K562 (cell line): ENCODE measurements at regions not wholly inside any gene's neighbourhood (a gene's known extent, or its start where the extent isn't known, plus 50 kb on each side); places are given as distances from the start of the nearest gene placed in this dataset.

ENCODE experiments used
- ATAC-seq: fragments of 200-7000 bp; cut with Tn5 transposase; 3 replicates; pipeline ENCODE4 v1.9.1; 2020; ENCODE audit warnings: moderate library complexity
- BruUV-seq: library from RNA; stranded (reverse); fragments of 400-500 nt; replicated peaks from 2 replicates; lab custom pipeline; 2021; lab: Mats Ljungman, UMichigan
- CTCF ChIA-PET: fragments of 300-600 bp; formaldehyde crosslinking; extraction: SDS; loops from one replicate; lab custom pipeline; 2021; ENCODE audit warnings: low intra/inter-chr PET ratio; lab: Yijun Ruan, JAX
- POLR2A ChIA-PET: fragments of 300-600, 350-650 bp; sonication (Branson Sonifier 250); formaldehyde crosslinking; extraction: SDS; loops from one replicate; lab custom pipeline; 2021; ENCODE audit warnings: antibody characterized with exemption, inconsistent platforms; lab: Yijun Ruan, JAX
- DNase-seq, 4 experiments: peaks; one replicate each; pipeline versions ENCODE4 v3.0.0 to v3.0.0-alpha.2; 2011 to 2018; ENCODE audit warnings: low spot score in 3 of 4, mixed read lengths in 3 of 4; ENCODE audit errors: extremely low read depth in 1 of 4
- FAIRE-seq: peaks from 2 replicates; lab custom pipeline; 2011; peaks lifted over from hg19 to GRCh38; lab: Jason Lieb, UNC
- H2AFZ ChIP-seq: 2 replicates; pipeline ENCODE4 v1.6.0; 2011; ENCODE audit warnings: low read depth, low read length, control low read depth, inconsistent platforms
- H3K27ac ChIP-seq: fragments of 200-600 bp; 3 replicates; pipeline ENCODE4 v1.8.0; 2011; ENCODE audit warnings: low read depth, mild to moderate bottlenecking, control low read depth, inconsistent platforms, low read length, moderate library complexity, mixed read lengths; ENCODE audit errors: extremely low read depth
- H3K27me3 ChIP-seq, 2 experiments: fragments of 300-600 bp in 1 of 2; 2 replicates in 1 of 2; 3 replicates in 1 of 2; pipeline versions ENCODE4 v1.6.0 to v1.8.0; 2011; ENCODE audit warnings: inconsistent platforms in 2 of 2, low read length in 2 of 2, mild to moderate bottlenecking in 1 of 2, mixed read lengths in 1 of 2, moderate library complexity in 1 of 2; ENCODE audit not compliant: control insufficient read depth in 2 of 2, insufficient read depth in 2 of 2
- H3K36me3 ChIP-seq: fragments of 300-600 bp; 3 replicates; pipeline ENCODE4 v1.8.0; 2011; ENCODE audit warnings: mild to moderate bottlenecking, low read length, inconsistent platforms; ENCODE audit not compliant: control insufficient read depth, insufficient read depth
- H3K4me1 ChIP-seq, 2 experiments: fragments of 200-600 bp in 1 of 2; replicated peaks in 1 of 2; 2 replicates in 1 of 2; 3 replicates in 1 of 2; pipeline versions ENCODE4 v1.5.1 to v1.8.0; 2011; ENCODE audit warnings: inconsistent platforms in 2 of 2, low read length in 2 of 2, mild to moderate bottlenecking in 1 of 2, mixed read lengths in 1 of 2, moderate library complexity in 1 of 2; ENCODE audit not compliant: control insufficient read depth in 2 of 2, insufficient read depth in 2 of 2
- H3K4me2 ChIP-seq: 2 replicates; pipeline ENCODE4 v1.6.1; 2011; ENCODE audit warnings: low read length, control low read depth, inconsistent platforms, mixed read lengths; ENCODE audit not compliant: insufficient read depth
- H3K4me3 ChIP-seq: fragments of 200-600 bp; sonication (generic), shearing (Covaris generic); 2 replicates; pipeline ENCODE4 v1.5.1; 2016; ENCODE audit warnings: control low read depth, inconsistent platforms
- H3K79me2 ChIP-seq: fragments of 200-600 bp; 3 replicates; pipeline ENCODE4 v1.8.0; 2011; ENCODE audit warnings: low read length, inconsistent platforms; ENCODE audit not compliant: control insufficient read depth, insufficient read depth
- H3K9ac ChIP-seq, 2 experiments: 2 replicates each; pipeline versions ENCODE4 v1.6.0 to v1.6.1; 2011; ENCODE audit warnings: low read depth in 2 of 2, low read length in 2 of 2, control low read depth in 1 of 2, inconsistent platforms in 1 of 2, mild to moderate bottlenecking in 1 of 2, mixed read lengths in 1 of 2; ENCODE audit not compliant: insufficient read depth in 1 of 2
- H3K9me1 ChIP-seq: one replicate; pipeline ENCODE4 v1.6.0; 2011; ENCODE audit warnings: inconsistent platforms, mild to moderate bottlenecking, low read length, moderate library complexity; ENCODE audit not compliant: control insufficient read depth, insufficient read depth
- H3K9me3 ChIP-seq: replicated peaks from 2 replicates; pipeline ENCODE4 v1.5.1; 2011; ENCODE audit warnings: low read depth, low read length, inconsistent platforms; ENCODE audit not compliant: control insufficient read depth, insufficient read depth
- H4K20me1 ChIP-seq: replicated peaks from 2 replicates; pipeline ENCODE4 v1.6.1; 2011; ENCODE audit warnings: low read length, inconsistent platforms, mixed read lengths; ENCODE audit not compliant: control insufficient read depth, insufficient read depth
- ATF7 ChIP-seq: fragments of 450-650 bp; IDR thresholded peaks from 2 replicates; pipeline ENCODE4 v1.7.1; 2014; ENCODE audit warnings: mild to moderate bottlenecking, moderate library complexity
- CREB1 ChIP-seq, 2 experiments: sonication (generic) in 1 of 2; formaldehyde crosslinking in 1 of 2; IDR thresholded peaks; 2 replicates each; pipeline versions ENCODE4 v1.6.1 to v1.8.0; 2012 to 2022; ENCODE audit warnings: inconsistent platforms in 1 of 2, mild to moderate bottlenecking in 1 of 2, missing genetic modification reagents in 1 of 2, moderate library complexity in 1 of 2
- EP300 ChIP-seq: IDR thresholded peaks from 2 replicates; pipeline ENCODE4 v1.6.1; 2012; ENCODE audit warnings: low read length, improper control_type of control experiment
- KAT7 ChIP-seq: sonication (generic); formaldehyde crosslinking; IDR thresholded peaks from 2 replicates; pipeline ENCODE4 v1.8.0; 2022; ENCODE audit warnings: missing genetic modification reagents, mild to moderate bottlenecking, borderline replicate concordance
- KLF13 ChIP-seq: fragments of 450-650 bp; IDR thresholded peaks from 2 replicates; pipeline ENCODE4 v1.6.1; 2016; ENCODE audit warnings: missing genetic modification characterization, low read depth, mild to moderate bottlenecking, missing compliant biosample characterization, moderate library complexity, borderline replicate concordance
- PCBP1 ChIP-seq: fragments of 200-400 bp; formaldehyde crosslinking; IDR thresholded peaks from 2 replicates; pipeline ENCODE4 v1.6.1; 2018; ENCODE audit warnings: mild to moderate bottlenecking, low read depth, low read length; ENCODE audit not compliant: poor library complexity, severe bottlenecking
- WGBS: fragments of 100-300 bp; shearing (Covaris generic); methylation state at CpG from one replicate; pipeline ENCODE4 v1.1.6; 2016; ENCODE audit warnings: low coverage, mixed read lengths; ENCODE audit not compliant: insufficient coverage; ENCODE audit errors: missing lambda C conversion rate; 5-methylcytosine and 5-hydroxymethylcytosine counted together
- in situ Hi-C: fragments of 300-500 bp; cut with MboI; formaldehyde crosslinking; loops from 4 replicates; pipeline ENCODE4 v1.15.0; 2018; ENCODE audit warnings: inconsistent platforms, mixed read lengths
- intact Hi-C: fragments of 100-400 bp; cut with micrococcal nuclease; formaldehyde crosslinking; loops from 2 replicates; pipeline ENCODE4 v1.14.2; 2022
- TF ChIP-seq, protein P1 (sequence below): fragments of 450-650 bp; formaldehyde crosslinking; IDR thresholded peaks from 2 replicates; pipeline ENCODE4 v1.4.0; 2020; ENCODE audit warnings: mild to moderate bottlenecking, mixed read lengths
- TF ChIP-seq, protein P2 (sequence below), 2 experiments: fragments of 450-650 bp; formaldehyde crosslinking in 1 of 2; IDR thresholded peaks; 2 replicates each; pipeline versions ENCODE4 v1.4.0 to v1.6.1; 2014 to 2020; ENCODE audit warnings: mild to moderate bottlenecking in 2 of 2, borderline replicate concordance in 1 of 2, low read depth in 1 of 2
- TF ChIP-seq, protein P3 (sequence below): sonication (generic); formaldehyde crosslinking; IDR thresholded peaks from 2 replicates; pipeline ENCODE4 v1.8.0; 2022; ENCODE audit warnings: missing genetic modification reagents, mild to moderate bottlenecking, moderate library complexity, borderline replicate concordance

DNA sequence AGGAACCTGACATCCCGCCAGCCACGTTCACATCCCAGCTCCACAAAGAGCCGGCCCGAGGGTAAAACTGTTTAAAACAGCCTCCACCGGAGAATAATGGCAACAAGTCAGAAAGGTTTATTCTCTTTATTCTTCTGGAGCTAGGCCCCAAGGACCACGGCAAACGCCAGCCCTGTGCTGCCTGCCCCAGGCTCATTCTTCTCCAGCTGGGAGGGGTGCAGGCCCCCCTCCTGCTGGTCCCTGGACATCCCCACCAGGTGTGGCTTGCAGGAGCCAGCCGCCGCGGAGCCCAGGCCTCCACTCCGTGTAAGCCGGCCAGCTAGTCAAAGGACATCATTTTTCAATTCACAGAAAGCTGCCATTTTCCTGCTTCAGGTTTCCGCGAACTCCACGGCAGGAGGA, 65.8 kb upstream of the SALL3 start (continued):
- TF ChIP-seq CREB1 (IDR thresholded peaks at IDR 0.05) = no peak
- no peak for TF ChIP-seq CREB1 (CRISPR knock-in tag; IDR thresholded peaks at IDR 0.05)
- TF ChIP-seq ATF7 = no peak
- TF ChIP-seq KAT7 = no peak
- TF ChIP-seq KLF13 = no peak

GRCh38 chr18:78914249-78914935, 65.2 kb upstream of the SALL3 start:
- Histone ChIP-seq H3K27me3 (peaks cover 3 to 45% of the 10 kb centered on the region in 2 experiments; a peak in 3 of 5 replicates), H4K20me1 (no peaks in the 10 kb centered on the region), H3K4me1 (no peaks in the 10 kb centered on the region), H3K27ac (no peak overlapping the region), H3K9me3 (no peaks in the 10 kb centered on the region), H3K36me3 (no peaks in the 10 kb centered on the region), H2AFZ (no peak overlapping the region), H3K4me2 (no peak overlapping the region), H3K9me1 (no peaks in the 10 kb centered on the region), H3K9ac (no peak overlapping the region), H3K79me2 (no peaks in the 10 kb centered on the region), H3K4me3 (no peak overlapping the region)
- in situ Hi-C loops (no loop called here), intact Hi-C loops (no loop called here)
- CTCF ChIA-PET = no interaction called here
- ATAC-seq = no peak
- no peak for DNase-seq
- FAIRE-seq = no peak
- WGBS = 1% methylated on average over 29 of the region's 43 CpGs
- no TSS peak for BruUV-seq
- POLR2A ChIA-PET = no interaction called here
- TF ChIP-seq PCBP1 (no peak), EP300 (no peak)
- TF ChIP-seq, protein P1, sequence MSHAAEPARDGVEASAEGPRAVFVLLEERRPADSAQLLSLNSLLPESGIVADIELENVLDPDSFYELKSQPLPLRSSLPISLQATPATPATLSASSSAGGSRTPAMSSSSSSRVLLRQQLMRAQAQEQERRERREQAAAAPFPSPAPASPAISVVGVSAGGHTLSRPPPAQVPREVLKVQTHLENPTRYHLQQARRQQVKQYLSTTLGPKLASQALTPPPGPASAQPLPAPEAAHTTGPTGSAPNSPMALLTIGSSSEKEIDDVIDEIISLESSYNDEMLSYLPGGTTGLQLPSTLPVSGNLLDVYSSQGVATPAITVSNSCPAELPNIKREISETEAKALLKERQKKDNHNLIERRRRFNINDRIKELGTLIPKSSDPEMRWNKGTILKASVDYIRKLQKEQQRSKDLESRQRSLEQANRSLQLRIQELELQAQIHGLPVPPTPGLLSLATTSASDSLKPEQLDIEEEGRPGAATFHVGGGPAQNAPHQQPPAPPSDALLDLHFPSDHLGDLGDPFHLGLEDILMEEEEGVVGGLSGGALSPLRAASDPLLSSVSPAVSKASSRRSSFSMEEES (CRISPR knock-in tag) = no peak
- TF ChIP-seq, protein P2, sequence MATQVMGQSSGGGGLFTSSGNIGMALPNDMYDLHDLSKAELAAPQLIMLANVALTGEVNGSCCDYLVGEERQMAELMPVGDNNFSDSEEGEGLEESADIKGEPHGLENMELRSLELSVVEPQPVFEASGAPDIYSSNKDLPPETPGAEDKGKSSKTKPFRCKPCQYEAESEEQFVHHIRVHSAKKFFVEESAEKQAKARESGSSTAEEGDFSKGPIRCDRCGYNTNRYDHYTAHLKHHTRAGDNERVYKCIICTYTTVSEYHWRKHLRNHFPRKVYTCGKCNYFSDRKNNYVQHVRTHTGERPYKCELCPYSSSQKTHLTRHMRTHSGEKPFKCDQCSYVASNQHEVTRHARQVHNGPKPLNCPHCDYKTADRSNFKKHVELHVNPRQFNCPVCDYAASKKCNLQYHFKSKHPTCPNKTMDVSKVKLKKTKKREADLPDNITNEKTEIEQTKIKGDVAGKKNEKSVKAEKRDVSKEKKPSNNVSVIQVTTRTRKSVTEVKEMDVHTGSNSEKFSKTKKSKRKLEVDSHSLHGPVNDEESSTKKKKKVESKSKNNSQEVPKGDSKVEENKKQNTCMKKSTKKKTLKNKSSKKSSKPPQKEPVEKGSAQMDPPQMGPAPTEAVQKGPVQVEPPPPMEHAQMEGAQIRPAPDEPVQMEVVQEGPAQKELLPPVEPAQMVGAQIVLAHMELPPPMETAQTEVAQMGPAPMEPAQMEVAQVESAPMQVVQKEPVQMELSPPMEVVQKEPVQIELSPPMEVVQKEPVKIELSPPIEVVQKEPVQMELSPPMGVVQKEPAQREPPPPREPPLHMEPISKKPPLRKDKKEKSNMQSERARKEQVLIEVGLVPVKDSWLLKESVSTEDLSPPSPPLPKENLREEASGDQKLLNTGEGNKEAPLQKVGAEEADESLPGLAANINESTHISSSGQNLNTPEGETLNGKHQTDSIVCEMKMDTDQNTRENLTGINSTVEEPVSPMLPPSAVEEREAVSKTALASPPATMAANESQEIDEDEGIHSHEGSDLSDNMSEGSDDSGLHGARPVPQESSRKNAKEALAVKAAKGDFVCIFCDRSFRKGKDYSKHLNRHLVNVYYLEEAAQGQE (IDR thresholded peaks at IDR 0.05; ENCODE audit: borderline replicate concordance) = no peak
- TF ChIP-seq, protein P2 (CRISPR knock-in tag; IDR thresholded peaks at IDR 0.05; ENCODE audit: low read depth) = no peak
- TF ChIP-seq, protein P3, sequence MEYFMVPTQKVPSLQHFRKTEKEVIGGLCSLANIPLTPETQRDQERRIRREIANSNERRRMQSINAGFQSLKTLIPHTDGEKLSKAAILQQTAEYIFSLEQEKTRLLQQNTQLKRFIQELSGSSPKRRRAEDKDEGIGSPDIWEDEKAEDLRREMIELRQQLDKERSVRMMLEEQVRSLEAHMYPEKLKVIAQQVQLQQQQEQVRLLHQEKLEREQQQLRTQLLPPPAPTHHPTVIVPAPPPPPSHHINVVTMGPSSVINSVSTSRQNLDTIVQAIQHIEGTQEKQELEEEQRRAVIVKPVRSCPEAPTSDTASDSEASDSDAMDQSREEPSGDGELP (CRISPR knock-in tag) = no peak
